ENCODE measurements at regions not wholly inside any gene's neighbourhood (a gene's known extent, or its start where the extent isn't known, plus 50 kb on each side); places are given as distances from the start of the nearest gene placed in this dataset.

- H3K9me3 Mint-ChIP-seq (ENCODE audit: low read depth, unreplicated experiment) = no peaks in the 10 kb centered on the region
- DNase-seq = no peak
Observed at GRCh38 chr20:9971746-9972145, 63.0 kb upstream of the ANKEF1 start.

GRCh38 chr20:9969626-9970025, 65.2 kb upstream of the ANKEF1 start:
- no peak overlapping the region for H3K27ac Mint-ChIP-seq (ENCODE audit: unreplicated experiment)
- H3K9me3 Mint-ChIP-seq (ENCODE audit: low read depth, unreplicated experiment) = no peaks in the 10 kb centered on the region
- intact Hi-C loops (cut with micrococcal nuclease; ENCODE audit: unreplicated experiment) = loop anchor here (10.0 kb wide), 1 partner anchor 1575 kb away; no protein-coding TSS in a partner anchor
- CTCF ChIA-PET = no interaction called here
- peaks cover 11% of the 10 kb centered on the region for H3K27me3 Mint-ChIP-seq (ENCODE audit: unreplicated experiment)
- no TSS peak for BruUV-seq (replicated peaks)
- H3K4me3 Mint-ChIP-seq (ENCODE audit: low read depth, unreplicated experiment) = no peak overlapping the region
- DNase-seq = no peak
- no peaks in the 10 kb centered on the region for H3K36me3 Mint-ChIP-seq (ENCODE audit: insufficient read depth, unreplicated experiment)
- TF ChIP-seq CTCF (IDR thresholded peaks at IDR 0.05; ENCODE audit: unreplicated experiment) = no peak
- H3K4me1 Mint-ChIP-seq (ENCODE audit: low read depth, unreplicated experiment) = no peaks in the 10 kb centered on the region

More at GRCh38 chr20:9971746-9972145, 63.0 kb upstream of the ANKEF1 start:
- Mint-ChIP-seq H3K27ac (ENCODE audit: unreplicated experiment) (no peak overlapping the region), H3K36me3 (ENCODE audit: insufficient read depth, unreplicated experiment) (no peaks in the 10 kb centered on the region), H3K4me1 (ENCODE audit: low read depth, unreplicated experiment) (no peaks in the 10 kb centered on the region), H3K4me3 (ENCODE audit: low read depth, unreplicated experiment) (no peak overlapping the region), H3K27me3 (ENCODE audit: unreplicated experiment) (peaks cover 23% of the 10 kb centered on the region)
- BruUV-seq (replicated peaks) = no TSS peak
- intact Hi-C loops (cut with micrococcal nuclease; ENCODE audit: unreplicated experiment) = loop anchor here (10.0 kb wide), 1 partner anchor 1573 kb away; no protein-coding TSS in a partner anchor
- CTCF ChIA-PET = no interaction called here
- no peak for TF ChIP-seq CTCF (IDR thresholded peaks at IDR 0.05; ENCODE audit: unreplicated experiment)

GRCh38 chr20:9968015-9968414, 66.8 kb upstream of the ANKEF1 start:
- Mint-ChIP-seq H3K4me3 (ENCODE audit: low read depth, unreplicated experiment) (no peak overlapping the region), H3K27me3 (ENCODE audit: unreplicated experiment) (peaks cover 11% of the 10 kb centered on the region), H3K36me3 (ENCODE audit: insufficient read depth, unreplicated experiment) (no peaks in the 10 kb centered on the region), H3K4me1 (ENCODE audit: low read depth, unreplicated experiment) (no peaks in the 10 kb centered on the region), H3K27ac (ENCODE audit: unreplicated experiment) (no peak overlapping the region), H3K9me3 (ENCODE audit: low read depth, unreplicated experiment) (no peaks in the 10 kb centered on the region)
- CTCF ChIA-PET = interaction anchor here (2.6 kb wide), 1 partner anchor 350 kb away, joined by 25 read pairs; no protein-coding TSS in a partner anchor
- intact Hi-C loops (cut with micrococcal nuclease; ENCODE audit: unreplicated experiment) = no loop called here
- DNase-seq = no peak
- TF ChIP-seq CTCF (IDR thresholded peaks at IDR 0.05; ENCODE audit: unreplicated experiment) = no peak
- no TSS peak for BruUV-seq (replicated peaks)

GRCh38 chr20:9966966-9967365, 67.8 kb upstream of the ANKEF1 start:
- peaks cover 11% of the 10 kb centered on the region for H3K27me3 Mint-ChIP-seq (ENCODE audit: unreplicated experiment)
- no peak overlapping the region for H3K27ac Mint-ChIP-seq (ENCODE audit: unreplicated experiment)
- no peak overlapping the region for H3K4me3 Mint-ChIP-seq (ENCODE audit: low read depth, unreplicated experiment)
- CTCF ChIA-PET = interaction anchor here (2.6 kb wide), 1 partner anchor 349 kb away, joined by 25 read pairs; no protein-coding TSS in a partner anchor
- H3K4me1 Mint-ChIP-seq (ENCODE audit: low read depth, unreplicated experiment) = no peaks in the 10 kb centered on the region
- no peaks in the 10 kb centered on the region for H3K9me3 Mint-ChIP-seq (ENCODE audit: low read depth, unreplicated experiment)
- no peaks in the 10 kb centered on the region for H3K36me3 Mint-ChIP-seq (ENCODE audit: insufficient read depth, unreplicated experiment)
- BruUV-seq (replicated peaks) = no TSS peak
- peak; percentile 27 for TF ChIP-seq CTCF (IDR thresholded peaks at IDR 0.05; ENCODE audit: unreplicated experiment)
- intact Hi-C loops (cut with micrococcal nuclease; ENCODE audit: unreplicated experiment) = loop anchor here (1.0 kb wide), 1 partner anchor 349 kb away; no protein-coding TSS in a partner anchor
- no peak for DNase-seq
